GM03348 (cell line): ENCODE measurements at regions not wholly inside any gene's neighbourhood (a gene's known extent, or its start where the extent isn't known, plus 50 kb on each side); places are given as distances from the start of the nearest gene placed in this dataset.
A peak's percentile ranks its signal among the peaks of the same experiment; 100 is the strongest.

ENCODE experiments used
- DNase-seq: peaks from one replicate; pipeline ENCODE4 v3.0.0; 2012; ENCODE audit warnings: low spot score

- DNase-seq = peak; percentile 85
Observed at GRCh38 chr6:139597771-139598755, 223.6 kb upstream of the CITED2 start.

DNA sequence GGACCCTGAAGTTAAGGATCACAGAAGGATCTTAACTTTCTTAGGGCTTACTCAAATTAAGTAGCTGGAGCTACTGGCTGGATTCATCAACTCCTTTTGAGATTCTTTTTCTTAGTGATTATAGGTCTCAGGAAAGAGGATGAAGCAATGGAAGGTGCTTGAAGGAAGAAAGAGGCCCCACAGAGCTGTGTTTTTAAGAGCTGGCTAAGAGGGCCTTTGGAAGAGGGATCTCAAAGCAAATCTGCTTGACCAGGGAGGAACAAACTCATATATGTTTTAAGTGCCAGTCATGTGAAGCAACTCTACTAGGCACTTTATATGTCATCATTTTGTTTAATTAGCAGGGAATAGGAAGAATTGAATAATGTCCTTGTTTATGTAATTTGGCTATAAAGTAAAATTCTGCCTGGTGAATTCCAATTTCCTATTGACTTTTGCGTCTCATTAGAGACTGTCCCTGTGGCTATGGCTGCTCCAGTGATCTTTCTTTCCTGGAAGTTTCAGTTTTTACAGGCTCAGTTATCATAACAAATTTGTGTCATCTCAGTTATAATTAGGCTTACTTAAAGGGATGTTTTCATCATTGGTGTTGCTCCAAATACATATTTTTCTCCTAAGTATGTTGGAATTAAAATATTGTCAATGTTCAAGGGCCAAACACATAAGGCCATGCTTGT lies 222.8 kb upstream of the CITED2 start:
- DNase-seq = no peak

GRCh38 chr6:139595183-139595582 lies 220.7 kb upstream of the CITED2 start:
- DNase-seq = no peak

GRCh38 chr6:139594333-139594965 lies 220.0 kb upstream of the CITED2 start:
- DNase-seq = no peak

- no peak for DNase-seq
Observed at GRCh38 chr6:139593081-139593480, 218.6 kb upstream of the CITED2 start.

GRCh38 chr6:139592011-139592410 lies 217.6 kb upstream of the CITED2 start:
- no peak for DNase-seq

- no peak for DNase-seq
Observed at GRCh38 chr6:139591075-139591865, 216.8 kb upstream of the CITED2 start.

GRCh38 chr6:139590206-139590605 lies 215.8 kb upstream of the CITED2 start:
- DNase-seq = no peak

DNA sequence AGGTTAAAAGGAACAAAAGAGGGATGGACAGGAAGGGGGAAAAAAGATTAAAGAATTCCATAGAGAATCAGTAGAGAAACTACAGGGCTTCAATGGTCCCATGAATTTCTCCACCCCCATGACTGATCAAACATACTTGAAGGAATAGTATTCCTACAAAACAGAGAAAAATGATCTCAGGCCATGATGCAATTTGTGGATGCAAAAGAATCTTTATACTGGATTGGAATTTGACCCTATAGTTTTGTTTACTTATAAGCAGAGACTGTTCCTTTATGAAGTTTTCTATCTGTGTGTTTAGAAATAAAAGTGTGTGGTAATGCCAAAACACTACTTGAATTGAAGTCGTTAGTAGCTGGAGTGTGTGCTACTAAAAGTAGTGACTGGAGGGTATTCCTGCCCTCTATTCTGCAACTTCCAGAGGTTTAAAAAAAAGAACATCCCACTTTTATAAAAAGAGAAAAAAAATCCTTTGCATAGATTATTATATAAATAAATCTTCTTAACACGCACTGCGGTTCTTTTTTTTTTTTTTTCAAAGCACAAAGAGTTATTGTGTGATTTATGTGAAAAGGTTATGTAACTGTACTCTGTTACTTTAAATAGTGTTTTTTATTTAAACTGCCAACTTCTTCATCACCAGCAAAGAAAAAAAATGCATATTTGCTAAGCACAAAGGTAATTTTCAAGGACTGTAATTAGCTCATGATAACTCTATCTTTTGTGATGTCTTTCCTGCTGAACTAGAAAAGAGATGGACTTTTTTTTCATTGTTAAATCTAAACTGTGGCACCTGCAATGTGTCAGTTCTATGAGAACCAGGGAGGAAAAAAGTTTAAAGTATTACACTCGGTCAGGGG lies 214.5 kb upstream of the CITED2 start:
- DNase-seq = no peak

DNA sequence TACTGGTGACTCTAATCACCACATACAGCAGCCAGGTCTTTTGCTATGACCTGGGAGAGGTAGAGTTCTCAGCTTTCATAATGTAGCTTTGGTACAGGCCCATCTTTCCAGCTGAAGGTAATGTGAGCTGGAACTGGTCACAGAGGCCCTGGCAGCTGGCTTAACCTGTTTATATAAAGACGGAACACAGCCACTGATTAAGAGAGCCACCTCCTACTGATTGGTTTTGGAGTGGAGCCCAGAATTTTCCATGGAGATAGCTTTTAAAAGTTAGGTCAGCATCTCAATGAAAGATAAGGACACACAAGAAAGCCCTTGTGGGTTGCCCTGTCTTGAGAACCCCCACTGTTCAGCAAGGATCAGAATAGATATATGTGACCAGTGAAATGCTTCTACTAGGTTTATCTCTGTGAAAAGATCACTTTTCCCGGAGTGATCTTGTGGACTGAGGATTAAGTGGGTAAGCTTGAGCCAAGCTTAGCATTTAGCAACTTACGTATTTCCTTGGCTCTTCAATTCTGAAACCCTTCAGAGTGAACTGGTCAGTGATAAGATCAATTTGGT lies 213.7 kb upstream of the CITED2 start:
- DNase-seq = no peak

GRCh38 chr6:139587469-139587868 lies 213.0 kb upstream of the CITED2 start:
- peak; percentile 83 for DNase-seq

DNA sequence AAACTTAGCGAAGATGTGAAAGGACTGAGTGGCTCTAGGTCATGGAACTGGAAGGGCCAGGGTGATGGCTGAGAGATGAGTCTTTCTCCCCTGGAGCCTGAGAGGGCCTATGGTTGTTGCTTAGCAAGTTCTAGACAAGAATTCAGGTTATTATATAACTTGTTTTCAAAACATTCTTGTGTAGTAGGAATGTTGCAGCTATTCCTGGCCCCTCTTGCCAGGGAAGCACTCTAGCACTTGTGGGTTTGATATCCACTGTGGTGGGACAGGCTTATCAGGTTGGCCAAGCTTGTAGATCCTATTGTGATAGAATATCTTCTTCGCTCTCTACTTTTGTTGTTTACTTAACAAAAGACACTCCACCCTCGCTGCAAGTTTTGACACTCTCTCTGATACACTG lies 211.8 kb upstream of the CITED2 start:
- DNase-seq = no peak

DNA sequence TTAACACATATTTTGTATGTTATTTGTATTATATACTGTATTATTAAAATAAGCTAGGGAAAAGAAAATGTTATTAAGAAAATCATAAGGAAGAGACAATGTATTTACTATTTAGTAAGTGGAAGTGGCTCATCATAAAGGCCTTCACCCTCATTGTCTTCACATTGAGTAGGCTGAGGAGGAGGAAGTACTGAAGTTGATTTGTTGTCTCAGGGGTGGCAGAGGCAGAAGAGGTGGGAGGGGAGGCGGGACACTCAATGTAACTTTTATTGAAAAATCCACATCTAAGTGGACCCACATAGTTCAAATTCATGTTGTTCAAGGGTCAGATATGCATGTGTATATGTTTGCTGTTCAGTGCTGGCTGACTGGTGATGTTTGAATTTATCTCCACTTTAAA lies 210.2 kb upstream of the CITED2 start:
- DNase-seq = no peak

GRCh38 chr6:139583420-139583819 lies 209.0 kb upstream of the CITED2 start:
- DNase-seq = no peak

- no peak for DNase-seq
Observed at GRCh38 chr6:139582956-139583355, 208.5 kb upstream of the CITED2 start.

- no peak for DNase-seq
Observed at GRCh38 chr6:139581485-139581865, 207.0 kb upstream of the CITED2 start.

DNA sequence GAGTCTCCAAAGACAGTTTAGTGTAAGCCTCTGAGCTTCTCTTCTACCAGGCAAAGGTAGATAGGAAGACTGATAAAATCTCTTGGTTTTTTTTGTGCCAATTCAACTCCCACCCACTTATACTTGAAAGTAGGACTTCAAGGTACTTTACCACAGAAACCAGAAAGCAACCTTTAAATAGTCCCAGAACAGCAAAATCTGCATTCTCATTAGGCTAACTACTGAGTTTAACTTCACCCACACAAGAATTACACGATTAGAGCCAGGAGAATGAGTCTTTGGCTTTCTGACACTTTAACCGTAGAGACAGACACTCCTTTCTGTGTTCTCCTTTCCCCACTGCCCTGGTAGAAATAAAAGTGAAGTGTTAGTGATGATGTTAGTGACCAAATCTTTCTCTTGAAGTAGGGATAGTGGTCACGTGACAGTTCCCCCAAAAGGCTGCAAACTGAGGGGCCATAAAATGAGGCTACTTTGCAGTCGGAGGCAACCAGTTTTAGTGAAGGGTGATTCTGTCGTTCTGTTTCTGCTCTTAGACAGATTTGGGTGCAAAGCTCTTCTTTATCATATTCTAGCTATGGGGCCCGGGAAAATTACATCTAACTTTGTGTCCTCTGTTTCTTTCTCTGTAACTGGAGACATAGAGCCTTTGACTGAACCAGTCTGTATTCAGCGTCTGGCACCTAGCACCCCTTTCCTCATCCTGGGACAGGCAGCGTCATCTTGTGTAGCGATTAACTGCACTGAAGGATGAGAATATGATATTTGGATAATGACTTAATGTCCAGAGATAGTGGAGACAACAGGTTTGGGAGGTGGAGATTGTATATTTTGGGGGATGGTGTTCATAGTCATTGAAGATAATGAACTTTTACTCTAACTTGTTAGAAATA lies 206.4 kb upstream of the CITED2 start:
- DNase-seq = no peak

GRCh38 chr6:139577763-139578604 lies 203.5 kb upstream of the CITED2 start:
- DNase-seq = peak; percentile 82
